ENCODE measurements at regions not wholly inside any gene's neighbourhood (a gene's known extent, or its start where the extent isn't known, plus 50 kb on each side); places are given as distances from the start of the nearest gene placed in this dataset.

DNA sequence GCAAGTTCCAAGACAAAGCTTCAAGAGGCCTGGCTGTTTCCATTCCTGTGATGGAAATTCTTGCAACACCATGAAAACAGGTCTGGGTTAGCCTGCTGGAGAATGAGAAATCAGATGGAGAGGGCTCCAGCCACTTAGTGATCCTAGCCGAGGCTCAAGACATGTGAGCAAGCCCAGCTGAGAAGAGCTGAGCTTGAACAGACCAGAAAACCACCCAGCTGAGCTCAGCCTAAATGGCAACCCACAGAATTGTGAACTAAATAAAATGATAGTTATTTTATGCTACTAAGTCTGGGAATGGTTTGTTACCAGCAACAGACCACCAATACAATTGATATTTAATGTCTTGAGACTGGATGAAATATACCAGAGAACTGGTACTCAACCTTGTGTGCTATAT, 494.5 kb downstream of the RMST start (continued):
- TF ChIP-seq, protein P1, sequence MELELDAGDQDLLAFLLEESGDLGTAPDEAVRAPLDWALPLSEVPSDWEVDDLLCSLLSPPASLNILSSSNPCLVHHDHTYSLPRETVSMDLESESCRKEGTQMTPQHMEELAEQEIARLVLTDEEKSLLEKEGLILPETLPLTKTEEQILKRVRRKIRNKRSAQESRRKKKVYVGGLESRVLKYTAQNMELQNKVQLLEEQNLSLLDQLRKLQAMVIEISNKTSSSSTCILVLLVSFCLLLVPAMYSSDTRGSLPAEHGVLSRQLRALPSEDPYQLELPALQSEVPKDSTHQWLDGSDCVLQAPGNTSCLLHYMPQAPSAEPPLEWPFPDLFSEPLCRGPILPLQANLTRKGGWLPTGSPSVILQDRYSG (tag; conservative IDR thresholded peaks at IDR 0.05; ENCODE audit: low read depth), result no peak
- TF ChIP-seq, protein P2, sequence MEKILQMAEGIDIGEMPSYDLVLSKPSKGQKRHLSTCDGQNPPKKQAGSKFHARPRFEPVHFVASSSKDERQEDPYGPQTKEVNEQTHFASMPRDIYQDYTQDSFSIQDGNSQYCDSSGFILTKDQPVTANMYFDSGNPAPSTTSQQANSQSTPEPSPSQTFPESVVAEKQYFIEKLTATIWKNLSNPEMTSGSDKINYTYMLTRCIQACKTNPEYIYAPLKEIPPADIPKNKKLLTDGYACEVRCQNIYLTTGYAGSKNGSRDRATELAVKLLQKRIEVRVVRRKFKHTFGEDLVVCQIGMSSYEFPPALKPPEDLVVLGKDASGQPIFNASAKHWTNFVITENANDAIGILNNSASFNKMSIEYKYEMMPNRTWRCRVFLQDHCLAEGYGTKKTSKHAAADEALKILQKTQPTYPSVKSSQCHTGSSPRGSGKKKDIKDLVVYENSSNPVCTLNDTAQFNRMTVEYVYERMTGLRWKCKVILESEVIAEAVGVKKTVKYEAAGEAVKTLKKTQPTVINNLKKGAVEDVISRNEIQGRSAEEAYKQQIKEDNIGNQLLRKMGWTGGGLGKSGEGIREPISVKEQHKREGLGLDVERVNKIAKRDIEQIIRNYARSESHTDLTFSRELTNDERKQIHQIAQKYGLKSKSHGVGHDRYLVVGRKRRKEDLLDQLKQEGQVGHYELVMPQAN (IDR thresholded peaks at IDR 0.05; ENCODE audit: borderline replicate concordance), result no peak
- TF ChIP-seq ZNF197 (CRISPR knock-in tag; IDR thresholded peaks at IDR 0.05; ENCODE audit: low read depth), result no peak
- TF ChIP-seq, protein P3, sequence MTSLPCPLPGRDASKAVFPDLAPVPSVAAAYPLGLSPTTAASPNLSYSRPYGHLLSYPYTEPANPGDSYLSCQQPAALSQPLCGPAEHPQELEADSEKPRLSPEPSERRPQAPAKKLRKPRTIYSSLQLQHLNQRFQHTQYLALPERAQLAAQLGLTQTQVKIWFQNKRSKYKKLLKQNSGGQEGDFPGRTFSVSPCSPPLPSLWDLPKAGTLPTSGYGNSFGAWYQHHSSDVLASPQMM (CRISPR knock-in tag; IDR thresholded peaks at IDR 0.05), result no peak
- TF ChIP-seq KDM2B (CRISPR knock-in tag; IDR thresholded peaks at IDR 0.05), result no peak

DNA sequence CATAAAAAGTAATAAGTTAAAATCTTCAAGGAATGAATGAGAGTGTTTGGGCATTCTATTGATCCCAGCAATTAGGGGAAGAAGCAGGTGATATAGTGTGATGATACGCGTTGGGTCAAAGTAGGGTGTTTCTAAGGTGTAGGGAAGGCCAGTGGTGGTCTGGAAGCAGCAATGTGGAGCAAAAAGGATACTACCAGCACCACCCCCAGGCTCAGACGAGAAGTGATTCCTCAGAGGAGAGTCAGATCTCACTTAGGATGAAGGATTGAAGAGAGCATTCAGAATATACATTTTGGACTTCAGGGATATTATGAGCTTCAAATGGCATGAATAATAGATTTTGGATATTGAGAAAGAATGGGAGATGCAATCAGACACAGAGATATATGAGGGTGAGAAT, 497.6 kb downstream of the RMST start:
- Histone ChIP-seq H2AFZ (ENCODE audit: low read depth, low read length) (no peak overlapping the region), H3K4me3 (no peak overlapping the region), H4K20me1 (replicated peaks; ENCODE audit: control insufficient read depth, insufficient read depth, low read length) (no peaks in the 10 kb centered on the region), H3K27me3 (ENCODE audit: control insufficient read depth in 2 of 2, insufficient read depth in 2 of 2, low read length in 2 of 2) (no peaks in the 10 kb centered on the region), H3K4me1 (replicated peaks in 1 of 2; ENCODE audit: control insufficient read depth in 2 of 2, insufficient read depth in 2 of 2, low read length in 2 of 2) (no peaks in the 10 kb centered on the region), H3K9me3 (replicated peaks; ENCODE audit: control insufficient read depth, insufficient read depth, low read depth, low read length) (no peaks in the 10 kb centered on the region), H3K27ac (ENCODE audit: extremely low read depth, low read depth, low read length) (no peak overlapping the region), H3K9ac (ENCODE audit: insufficient read depth in 1 of 2, low read depth in 2 of 2, low read length in 2 of 2) (no peak overlapping the region), H3K79me2 (ENCODE audit: control insufficient read depth, insufficient read depth, low read length) (no peaks in the 10 kb centered on the region), H3K9me1 (ENCODE audit: control insufficient read depth, insufficient read depth, low read length) (no peaks in the 10 kb centered on the region), H3K4me2 (ENCODE audit: insufficient read depth, low read length) (no peak overlapping the region), H3K36me3 (ENCODE audit: control insufficient read depth, insufficient read depth, low read length) (no peaks in the 10 kb centered on the region)
- 0% methylated on average over 3 of the region's 3 CpGs for WGBS (ENCODE audit: insufficient coverage, low coverage, missing lambda C conversion rate)
- intact Hi-C loops (cut with micrococcal nuclease) (no loop called here), in situ Hi-C loops (cut with MboI) (no loop called here)
- ChIA-PET POLR2A (no interaction called here), CTCF (ENCODE audit: low intra/inter-chr PET ratio) (no interaction called here)
- FAIRE-seq, result no peak
- ATAC-seq, result no peak
- DNase-seq (ENCODE audit: extremely low read depth in 1 of 4, low spot score in 3 of 4), result no peak
- no TSS peak for BruUV-seq (replicated peaks)
- TF ChIP-seq SMARCC2 (IDR thresholded peaks at IDR 0.05; ENCODE audit: low read depth) (no peak), ZNF24 (IDR thresholded peaks at IDR 0.05) (no peak), GABPB2 (CRISPR knock-in tag; conservative IDR thresholded peaks at IDR 0.05) (no peak)
- TF ChIP-seq, protein P4, sequence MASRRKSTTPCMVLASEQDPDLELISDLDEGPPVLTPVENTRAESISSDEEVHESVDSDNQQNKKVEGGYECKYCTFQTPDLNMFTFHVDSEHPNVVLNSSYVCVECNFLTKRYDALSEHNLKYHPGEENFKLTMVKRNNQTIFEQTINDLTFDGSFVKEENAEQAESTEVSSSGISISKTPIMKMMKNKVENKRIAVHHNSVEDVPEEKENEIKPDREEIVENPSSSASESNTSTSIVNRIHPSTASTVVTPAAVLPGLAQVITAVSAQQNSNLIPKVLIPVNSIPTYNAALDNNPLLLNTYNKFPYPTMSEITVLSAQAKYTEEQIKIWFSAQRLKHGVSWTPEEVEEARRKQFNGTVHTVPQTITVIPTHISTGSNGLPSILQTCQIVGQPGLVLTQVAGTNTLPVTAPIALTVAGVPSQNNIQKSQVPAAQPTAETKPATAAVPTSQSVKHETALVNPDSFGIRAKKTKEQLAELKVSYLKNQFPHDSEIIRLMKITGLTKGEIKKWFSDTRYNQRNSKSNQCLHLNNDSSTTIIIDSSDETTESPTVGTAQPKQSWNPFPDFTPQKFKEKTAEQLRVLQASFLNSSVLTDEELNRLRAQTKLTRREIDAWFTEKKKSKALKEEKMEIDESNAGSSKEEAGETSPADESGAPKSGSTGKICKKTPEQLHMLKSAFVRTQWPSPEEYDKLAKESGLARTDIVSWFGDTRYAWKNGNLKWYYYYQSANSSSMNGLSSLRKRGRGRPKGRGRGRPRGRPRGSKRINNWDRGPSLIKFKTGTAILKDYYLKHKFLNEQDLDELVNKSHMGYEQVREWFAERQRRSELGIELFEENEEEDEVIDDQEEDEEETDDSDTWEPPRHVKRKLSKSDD (conservative IDR thresholded peaks at IDR 0.05; ENCODE audit: low read length), result no peak
- TF ChIP-seq, protein P5, sequence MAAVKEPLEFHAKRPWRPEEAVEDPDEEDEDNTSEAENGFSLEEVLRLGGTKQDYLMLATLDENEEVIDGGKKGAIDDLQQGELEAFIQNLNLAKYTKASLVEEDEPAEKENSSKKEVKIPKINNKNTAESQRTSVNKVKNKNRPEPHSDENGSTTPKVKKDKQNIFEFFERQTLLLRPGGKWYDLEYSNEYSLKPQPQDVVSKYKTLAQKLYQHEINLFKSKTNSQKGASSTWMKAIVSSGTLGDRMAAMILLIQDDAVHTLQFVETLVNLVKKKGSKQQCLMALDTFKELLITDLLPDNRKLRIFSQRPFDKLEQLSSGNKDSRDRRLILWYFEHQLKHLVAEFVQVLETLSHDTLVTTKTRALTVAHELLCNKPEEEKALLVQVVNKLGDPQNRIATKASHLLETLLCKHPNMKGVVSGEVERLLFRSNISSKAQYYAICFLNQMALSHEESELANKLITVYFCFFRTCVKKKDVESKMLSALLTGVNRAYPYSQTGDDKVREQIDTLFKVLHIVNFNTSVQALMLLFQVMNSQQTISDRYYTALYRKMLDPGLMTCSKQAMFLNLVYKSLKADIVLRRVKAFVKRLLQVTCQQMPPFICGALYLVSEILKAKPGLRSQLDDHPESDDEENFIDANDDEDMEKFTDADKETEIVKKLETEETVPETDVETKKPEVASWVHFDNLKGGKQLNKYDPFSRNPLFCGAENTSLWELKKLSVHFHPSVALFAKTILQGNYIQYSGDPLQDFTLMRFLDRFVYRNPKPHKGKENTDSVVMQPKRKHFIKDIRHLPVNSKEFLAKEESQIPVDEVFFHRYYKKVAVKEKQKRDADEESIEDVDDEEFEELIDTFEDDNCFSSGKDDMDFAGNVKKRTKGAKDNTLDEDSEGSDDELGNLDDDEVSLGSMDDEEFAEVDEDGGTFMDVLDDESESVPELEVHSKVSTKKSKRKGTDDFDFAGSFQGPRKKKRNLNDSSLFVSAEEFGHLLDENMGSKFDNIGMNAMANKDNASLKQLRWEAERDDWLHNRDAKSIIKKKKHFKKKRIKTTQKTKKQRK (IDR thresholded peaks at IDR 0.05; ENCODE audit: borderline replicate concordance, low read depth, low read length), result no peak
- TF ChIP-seq, protein P6, sequence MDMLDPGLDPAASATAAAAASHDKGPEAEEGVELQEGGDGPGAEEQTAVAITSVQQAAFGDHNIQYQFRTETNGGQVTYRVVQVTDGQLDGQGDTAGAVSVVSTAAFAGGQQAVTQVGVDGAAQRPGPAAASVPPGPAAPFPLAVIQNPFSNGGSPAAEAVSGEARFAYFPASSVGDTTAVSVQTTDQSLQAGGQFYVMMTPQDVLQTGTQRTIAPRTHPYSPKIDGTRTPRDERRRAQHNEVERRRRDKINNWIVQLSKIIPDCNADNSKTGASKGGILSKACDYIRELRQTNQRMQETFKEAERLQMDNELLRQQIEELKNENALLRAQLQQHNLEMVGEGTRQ (CRISPR knock-in tag; IDR thresholded peaks at IDR 0.05), result no peak

Data from K562 (cell line).